H1 (cell line): ENCODE measurements at regions not wholly inside any gene's neighbourhood (a gene's known extent, or its start where the extent isn't known, plus 50 kb on each side); places are given as distances from the start of the nearest gene placed in this dataset.

ENCODE experiments used
- CTCF ChIA-PET: fragments of 300-600 bp; sonication (Branson Sonifier 250); formaldehyde crosslinking; loops from one replicate; lab custom pipeline; 2021; ENCODE audit not compliant: partially characterized antibody; lab: Charles Lee
- POLR2A ChIA-PET: fragments of 300-600 bp; sonication (Branson Sonifier 250); formaldehyde crosslinking; loops from one replicate; lab custom pipeline; 2021; ENCODE audit warnings: inconsistent platforms; ENCODE audit not compliant: partially characterized antibody; lab: Charles Lee
- DNase-seq, 2 experiments: peaks; one replicate each; pipeline versions ENCODE4 v3.0.0 to v3.0.0-alpha.2; 2010 to 2022; ENCODE audit warnings: low spot score in 2 of 2, low read depth in 1 of 2, mixed read lengths in 1 of 2
- FAIRE-seq: peaks from 2 replicates; lab custom pipeline; 2011; peaks lifted over from hg19 to GRCh38; lab: Jason Lieb, UNC
- H2AFZ ChIP-seq: 2 replicates; pipeline ENCODE4 v1.8.1; 2012; ENCODE audit warnings: low read length, inconsistent platforms
- H2AK5ac ChIP-seq: 2 replicates; pipeline ENCODE4 v1.6.1; 2013; ENCODE audit warnings: low read depth, low read length
- H2BK120ac ChIP-seq: replicated peaks from 2 replicates; pipeline ENCODE3; 2013; ENCODE audit warnings: low read depth, low read length, inconsistent platforms
- H2BK12ac ChIP-seq: 2 replicates; pipeline ENCODE4 v1.6.1; 2013; ENCODE audit warnings: low read depth, low read length
- H2BK15ac ChIP-seq: 2 replicates; pipeline ENCODE4 v1.6.1; 2013; ENCODE audit warnings: low read length
- H2BK20ac ChIP-seq: 2 replicates; pipeline ENCODE4 v1.6.1; 2013; ENCODE audit warnings: low read length
- H2BK5ac ChIP-seq: 2 replicates; pipeline ENCODE4 v1.6.1; 2013; ENCODE audit warnings: low read depth, low read length
- H3K14ac ChIP-seq: 2 replicates; pipeline ENCODE4 v1.6.1; 2013; ENCODE audit warnings: inconsistent platforms; ENCODE audit not compliant: insufficient read length
- H3K18ac ChIP-seq: 2 replicates; pipeline ENCODE4 v1.6.1; 2013; ENCODE audit warnings: low read length; ENCODE audit errors: extremely low read depth
- H3K23ac ChIP-seq: 2 replicates; pipeline ENCODE4 v1.6.1; 2013; ENCODE audit warnings: inconsistent platforms; ENCODE audit not compliant: insufficient read length
- H3K23me2 ChIP-seq: 2 replicates; pipeline ENCODE4 v1.6.1; 2013; ENCODE audit warnings: low read depth, low read length
- H3K27ac ChIP-seq: 2 replicates; pipeline ENCODE4 v1.6.1; 2011; ENCODE audit warnings: low read depth, low read length, inconsistent platforms
- H3K27me3 ChIP-seq, 4 experiments: replicated peaks in 1 of 4; 1 replicate in 1 of 4; 2 replicates in 3 of 4; pipeline versions ENCODE4 v1.6.1 to v1.8.1; 2011 to 2013; ENCODE audit warnings: low read length in 3 of 4, mild to moderate bottlenecking in 3 of 4, inconsistent platforms in 2 of 4, mixed read lengths in 2 of 4, moderate library complexity in 1 of 4; ENCODE audit not compliant: control insufficient read depth in 3 of 4, insufficient read depth in 3 of 4; ENCODE audit errors: extremely low read depth in 1 of 4
- H3K36me3 ChIP-seq, 4 experiments: 2 replicates each; pipeline versions ENCODE4 v1.6.1 to v1.8.1; 2011 to 2013; ENCODE audit warnings: mild to moderate bottlenecking in 4 of 4, low read length in 3 of 4, moderate library complexity in 2 of 4, control low read depth in 1 of 4, inconsistent platforms in 1 of 4; ENCODE audit not compliant: insufficient read depth in 4 of 4, control insufficient read depth in 2 of 4
- H3K4ac ChIP-seq: replicated peaks from 2 replicates; pipeline ENCODE3; 2013; ENCODE audit warnings: low read length, low read depth, mixed read lengths, inconsistent platforms; ENCODE audit not compliant: insufficient read length
- H3K4me1 ChIP-seq, 4 experiments: replicated peaks in 1 of 4; 1 replicate in 1 of 4; 2 replicates in 3 of 4; pipeline versions ENCODE4 v1.6.1 to v1.8.1; 2011 to 2013; ENCODE audit warnings: low read length in 3 of 4, inconsistent platforms in 2 of 4, mixed read lengths in 1 of 4; ENCODE audit not compliant: insufficient read depth in 4 of 4, control insufficient read depth in 3 of 4
- H3K4me2 ChIP-seq, 2 experiments: 2 replicates each; pipeline versions ENCODE4 v1.6.1 to v1.8.1; 2011 to 2013; ENCODE audit warnings: low read depth in 2 of 2, low read length in 2 of 2, control low read depth in 1 of 2, inconsistent platforms in 1 of 2, mild to moderate bottlenecking in 1 of 2; ENCODE audit not compliant: insufficient read depth in 1 of 2
- H3K4me3 ChIP-seq, 4 experiments: fragments of 200-600, 300-600 bp in 1 of 4; sonication (generic), shearing (Covaris generic), sonication (Bioruptor Twin) in 1 of 4; 2 replicates each; pipeline versions ENCODE4 v1.5.1 to v1.8.1; 2011 to 2016; ENCODE audit warnings: low read length in 4 of 4, low read depth in 3 of 4, control low read depth in 2 of 4, inconsistent platforms in 2 of 4, mild to moderate bottlenecking in 2 of 4, mixed read lengths in 1 of 4, moderate library complexity in 1 of 4; ENCODE audit not compliant: insufficient read depth in 2 of 4; ENCODE audit errors: extremely low read depth in 1 of 4
- H3K56ac ChIP-seq: replicated peaks from 2 replicates; pipeline ENCODE3; 2013; ENCODE audit warnings: low read depth, mild to moderate bottlenecking, mixed read lengths, low read length, inconsistent platforms; ENCODE audit not compliant: insufficient read length
- H3K79me1 ChIP-seq: 2 replicates; pipeline ENCODE4 v1.6.1; 2013; ENCODE audit warnings: low read depth, low read length, control low read depth
- H3K79me2 ChIP-seq, 2 experiments: 2 replicates each; pipeline versions ENCODE4 v1.6.1 to v1.8.1; 2012 to 2013; ENCODE audit warnings: low read length in 2 of 2, mild to moderate bottlenecking in 2 of 2, inconsistent platforms in 1 of 2; ENCODE audit not compliant: insufficient read depth in 2 of 2, control insufficient read depth in 1 of 2
- H3K9ac ChIP-seq, 4 experiments: replicated peaks in 1 of 4; 1 replicate in 1 of 4; 2 replicates in 3 of 4; pipeline versions ENCODE4 v1.6.1 to v1.8.1; 2011 to 2013; ENCODE audit warnings: low read depth in 3 of 4, low read length in 3 of 4, control low read depth in 2 of 4, mild to moderate bottlenecking in 2 of 4, moderate library complexity in 2 of 4, inconsistent platforms in 1 of 4; ENCODE audit errors: extremely low read depth in 1 of 4
- H3K9me3 ChIP-seq, 2 experiments: 2 replicates each; pipeline versions ENCODE4 v1.6.1 to v1.8.1; 2012 to 2013; ENCODE audit warnings: mild to moderate bottlenecking in 2 of 2, moderate library complexity in 2 of 2, control low read depth in 1 of 2, inconsistent platforms in 1 of 2, low read depth in 1 of 2, low read length in 1 of 2, mixed read lengths in 1 of 2; ENCODE audit not compliant: insufficient read depth in 2 of 2
- H4K20me1 ChIP-seq, 2 experiments: replicated peaks in 1 of 2; 2 replicates each; pipeline versions ENCODE3 to v1.8.1; 2011 to 2013; ENCODE audit warnings: inconsistent platforms in 2 of 2, low read length in 2 of 2, mild to moderate bottlenecking in 1 of 2; ENCODE audit not compliant: insufficient read depth in 2 of 2, control insufficient read depth in 1 of 2
- H4K5ac ChIP-seq: 2 replicates; pipeline ENCODE4 v1.6.1; 2013; ENCODE audit warnings: low read length, low read depth, mixed read lengths, inconsistent platforms; ENCODE audit not compliant: insufficient read length
- H4K8ac ChIP-seq: 2 replicates; pipeline ENCODE4 v1.8.0; 2013; ENCODE audit warnings: mild to moderate bottlenecking, moderate library complexity, low read length, inconsistent platforms; ENCODE audit not compliant: insufficient read depth; ENCODE audit errors: extremely low read depth
- H4K91ac ChIP-seq: replicated peaks from 2 replicates; pipeline ENCODE3; 2013; ENCODE audit warnings: low read length, mixed read lengths, inconsistent platforms; ENCODE audit not compliant: insufficient read length
- ASH2L ChIP-seq: fragments of 200-600, 300-600 bp; sonication (generic); IDR thresholded peaks from one replicate; pipeline ENCODE4 v1.7.1; 2017; ENCODE audit warnings: low read length
- CBX5 ChIP-seq: fragments of 300-800, 300-1000 bp; sonication (generic); IDR thresholded peaks from 2 replicates; pipeline ENCODE4 v1.7.1; 2016; ENCODE audit warnings: antibody characterized with exemption, low read length, low read depth
- CHD1 ChIP-seq: IDR thresholded peaks from 2 replicates; pipeline ENCODE4 v1.6.1; 2012; ENCODE audit warnings: low read depth, low read length, improper control_type of control experiment
- CREB1 ChIP-seq: IDR thresholded peaks from 2 replicates; pipeline ENCODE4 v1.6.1; 2012; ENCODE audit warnings: inconsistent platforms
- E2F6 ChIP-seq: IDR thresholded peaks from 2 replicates; pipeline ENCODE4 v1.6.1; 2012; ENCODE audit warnings: inconsistent platforms
- EGR1 ChIP-seq: IDR thresholded peaks from 2 replicates; pipeline ENCODE4 v1.6.1; 2011; ENCODE audit warnings: low read depth, low read length, borderline replicate concordance
- EZH2 ChIP-seq: fragments of 200-600 bp; sonication (generic); IDR thresholded peaks from 2 replicates; pipeline ENCODE4 v1.7.1; 2012; ENCODE audit warnings: low read depth, mild to moderate bottlenecking, moderate library complexity, low read length, inconsistent platforms; ENCODE audit not compliant: severe bottlenecking
- MAFK ChIP-seq: IDR thresholded peaks from 2 replicates; pipeline ENCODE4 v1.6.1; 2012; ENCODE audit warnings: low read depth, mild to moderate bottlenecking, improper control_type of control experiment, low read length
- POLR2A ChIP-seq, 2 experiments: IDR thresholded peaks; 1 replicate in 1 of 2; 2 replicates in 1 of 2; pipeline ENCODE4 v1.6.1; 2011; ENCODE audit warnings: low read depth in 2 of 2, low read length in 2 of 2, mild to moderate bottlenecking in 2 of 2; ENCODE audit errors: control extremely low read depth in 1 of 2
- RAD21 ChIP-seq, 2 experiments: IDR thresholded peaks in 1 of 2; conservative IDR thresholded peaks in 1 of 2; 2 replicates each; pipeline ENCODE4 v1.6.1; 2011; ENCODE audit warnings: low read depth in 2 of 2, low read length in 2 of 2, improper control_type of control experiment in 1 of 2, inconsistent platforms in 1 of 2, mild to moderate bottlenecking in 1 of 2, moderate library complexity in 1 of 2
- RNF2 ChIP-seq: fragments of 200-900, 300-1000 bp; sonication (generic); IDR thresholded peaks from 2 replicates; pipeline ENCODE4 v1.7.1; 2016; ENCODE audit warnings: borderline replicate concordance, low read depth, mild to moderate bottlenecking, antibody characterized with exemption, low read length; ENCODE audit not compliant: poor library complexity, severe bottlenecking; ENCODE audit errors: missing control alignments
- SIN3A ChIP-seq, 2 experiments: IDR thresholded peaks in 1 of 2; conservative IDR thresholded peaks in 1 of 2; 2 replicates each; pipeline ENCODE4 v1.6.1; 2011 to 2012; ENCODE audit warnings: low read length in 2 of 2, improper control_type of control experiment in 1 of 2, low read depth in 1 of 2, mild to moderate bottlenecking in 1 of 2
- SIX5 ChIP-seq: IDR thresholded peaks from 2 replicates; pipeline ENCODE4 v1.6.1; 2011; ENCODE audit warnings: mild to moderate bottlenecking, low read depth, low read length
- SP2 ChIP-seq: IDR thresholded peaks from 2 replicates; pipeline ENCODE4 v1.6.1; 2012; ENCODE audit warnings: mild to moderate bottlenecking, low read length, inconsistent platforms
- TEAD4 ChIP-seq: IDR thresholded peaks from 2 replicates; pipeline ENCODE4 v1.6.1; 2012; ENCODE audit warnings: low read depth, low read length, inconsistent platforms, mixed read lengths
- WGBS, 2 experiments: shearing (Covaris generic) in 1 of 2; methylation state at CpG; one replicate each; pipeline versions ENCODE4 v1.1.6 to v1.1.7; 2013 to 2015; ENCODE audit warnings: low lambda C conversion rate in 2 of 2, mixed read lengths in 2 of 2, inconsistent platforms in 1 of 2, low coverage in 1 of 2, missing lambda C conversion rate in 1 of 2; ENCODE audit not compliant: insufficient replicate concordance in 2 of 2, insufficient coverage in 1 of 2, insufficient read length in 1 of 2; ENCODE audit errors: extremely low coverage in 1 of 2, missing lambda C conversion rate in 1 of 2; 5-methylcytosine and 5-hydroxymethylcytosine counted together

- Histone ChIP-seq H3K27me3 (no peaks in the 10 kb centered on the region), H4K20me1 (no peaks in the 10 kb centered on the region), H3K4me1 (peaks cover 0 to 4% (median 0%) of the 10 kb centered on the region in 4 experiments; a peak in 1 of 7 replicates), H3K79me1 (no peaks in the 10 kb centered on the region), H2BK120ac (no peak overlapping the region), H3K9me3 (no peaks in the 10 kb centered on the region), H3K4ac (no peak overlapping the region), H3K56ac (no peak overlapping the region), H3K9ac (no peak overlapping the region), H3K23ac (no peak overlapping the region), H2BK5ac (no peak overlapping the region), H4K5ac (no peak overlapping the region), H3K36me3 (no peaks in the 10 kb centered on the region), H3K4me2 (no peak overlapping the region), H3K23me2 (no peaks in the 10 kb centered on the region), H3K14ac (no peak overlapping the region), H4K8ac (no peak overlapping the region), H3K4me3 (no peak overlapping the region), H2AFZ (no peak overlapping the region), H2BK15ac (no peak overlapping the region), H3K27ac (no peak overlapping the region), H2BK12ac (no peak overlapping the region), H2BK20ac (no peak overlapping the region), H2AK5ac (no peak overlapping the region), H3K18ac (no peak overlapping the region), H3K79me2 (no peaks in the 10 kb centered on the region), H4K91ac (no peak overlapping the region)
- CTCF ChIA-PET = interaction anchor here (0.8 to 1.6 kb wide), 4 partner anchors 9 to 456 kb away, joined by 3 to 4 read pairs (median 3); no protein-coding TSS in a partner anchor
- POLR2A ChIA-PET = no interaction called here
- no peak for DNase-seq
- no peak for FAIRE-seq
- 85% methylated on average over 2 of the region's 2 CpGs; no CpG with 5 or more reads in 1 of the 2 experiments for WGBS, 2 experiments
- no peak for TF ChIP-seq E2F6
- no peak for TF ChIP-seq RAD21 (IDR thresholded peaks at IDR 0.05 in 1 of 2, conservative IDR thresholded peaks at IDR 0.05 in 1 of 2; ENCODE audit: low read depth in 2 of 2, low read length in 2 of 2)
- no peak for TF ChIP-seq RNF2
- no peak for TF ChIP-seq SP2
- TF ChIP-seq EZH2 = no peak
- no peak for TF ChIP-seq CREB1
- TF ChIP-seq CHD1 = no peak
- TF ChIP-seq MAFK = no peak
- no peak for TF ChIP-seq CBX5
- no peak for TF ChIP-seq ASH2L
- no peak for TF ChIP-seq TEAD4
- no peak for TF ChIP-seq SIN3A (conservative IDR thresholded peaks at IDR 0.05 in 1 of 2, IDR thresholded peaks at IDR 0.05 in 1 of 2; ENCODE audit: low read depth in 1 of 2, low read length in 2 of 2)
- no peak for TF ChIP-seq SIX5
- TF ChIP-seq EGR1 = no peak
- no peak for TF ChIP-seq POLR2A (IDR thresholded peaks at IDR 0.05; ENCODE audit: control extremely low read depth in 1 of 2, low read depth in 2 of 2, low read length in 2 of 2)
These were observed 1600.0 kb upstream of the ACVR2A start for GRCh38 chr2:146244830-146245229.
